GDM1 (cell line): ENCODE measurements at regions not wholly inside any gene's neighbourhood (a gene's known extent, or its start where the extent isn't known, plus 50 kb on each side); places are given as distances from the start of the nearest gene placed in this dataset.

Experiments used
- DNase-seq: peaks from one replicate; lab custom pipeline; 2025; lab: John Stamatoyannopoulos, UW

DNA sequence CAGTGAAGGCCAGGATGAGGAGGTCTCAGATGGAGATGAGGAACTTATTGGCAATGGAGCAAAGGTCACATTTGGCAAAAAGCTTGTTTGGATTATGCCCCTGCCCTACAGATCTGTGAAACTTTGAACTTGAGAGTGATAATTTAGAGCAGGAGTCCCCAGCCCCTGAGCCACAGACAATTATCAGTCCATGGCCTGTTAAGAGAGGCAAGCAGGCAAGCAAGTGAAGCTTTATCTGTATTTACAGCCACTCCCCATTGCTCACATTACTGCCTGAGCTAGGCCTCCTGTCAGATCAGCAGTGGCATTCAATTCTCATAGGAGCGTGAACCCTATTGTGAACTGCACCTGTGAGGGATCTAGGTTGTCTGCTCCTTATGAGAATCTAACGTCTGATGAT lies 1076.9 kb upstream of the TENM4 start:
- DNase-seq: no peak

DNA sequence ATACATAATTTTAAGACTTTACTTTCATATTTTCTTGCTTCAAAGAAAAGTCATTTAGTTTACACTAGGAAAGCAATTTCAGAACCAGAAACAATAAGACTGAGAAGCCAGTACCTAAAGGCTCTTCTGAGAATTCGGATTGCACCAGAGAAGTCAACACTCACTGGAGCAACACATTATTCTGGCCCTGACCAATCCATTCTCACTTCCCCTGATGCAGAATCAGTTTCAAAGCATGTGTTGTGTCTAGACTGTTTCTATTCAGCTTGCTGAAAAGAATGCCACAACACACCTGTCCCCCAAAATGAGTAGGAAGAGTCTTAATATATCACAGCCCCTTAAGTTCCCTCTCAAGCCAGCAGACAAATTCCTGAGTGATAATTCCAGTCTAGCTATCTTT lies 1074.3 kb upstream of the TENM4 start:
- DNase-seq: no peak

DNA sequence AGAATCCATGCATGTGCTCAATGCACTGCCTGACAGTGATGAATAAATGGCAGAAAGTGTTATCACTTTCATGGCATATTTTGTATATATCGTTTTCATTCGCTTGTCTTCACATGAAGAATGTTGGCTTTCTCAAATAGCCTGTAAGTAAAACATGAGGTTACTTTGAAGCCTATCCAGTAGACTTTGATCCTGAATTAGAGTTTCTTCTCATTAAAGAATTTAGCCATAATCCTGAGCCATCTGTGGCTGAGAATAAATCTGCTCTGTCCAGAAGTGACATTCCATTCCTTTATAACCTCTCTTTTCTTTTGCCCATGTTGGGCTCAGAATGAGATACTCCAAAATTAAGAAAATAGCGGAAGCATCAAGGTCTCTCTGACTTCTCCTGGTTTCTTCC lies 1071.7 kb upstream of the TENM4 start:
- DNase-seq: no peak

DNA sequence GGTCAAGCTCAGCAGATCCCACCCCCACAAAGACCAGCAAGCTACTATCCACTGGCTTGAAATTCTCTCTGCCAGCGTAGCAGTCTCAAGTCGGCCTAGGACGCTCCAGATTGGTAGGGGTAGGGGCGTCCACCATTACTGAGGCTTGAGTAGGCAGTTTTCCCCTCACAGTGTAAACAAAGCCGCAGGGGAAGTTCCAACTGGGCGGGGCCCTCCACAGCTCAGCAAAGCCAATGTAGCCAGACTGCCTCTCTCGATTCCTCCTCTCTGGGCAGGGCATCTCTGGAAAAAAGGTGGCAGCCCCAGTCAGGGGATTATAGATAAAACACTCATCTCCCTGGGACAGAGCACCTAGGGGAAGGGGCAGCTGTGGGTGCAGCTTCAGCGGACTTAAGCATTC lies 1064.9 kb upstream of the TENM4 start:
- DNase-seq: no peak

DNA sequence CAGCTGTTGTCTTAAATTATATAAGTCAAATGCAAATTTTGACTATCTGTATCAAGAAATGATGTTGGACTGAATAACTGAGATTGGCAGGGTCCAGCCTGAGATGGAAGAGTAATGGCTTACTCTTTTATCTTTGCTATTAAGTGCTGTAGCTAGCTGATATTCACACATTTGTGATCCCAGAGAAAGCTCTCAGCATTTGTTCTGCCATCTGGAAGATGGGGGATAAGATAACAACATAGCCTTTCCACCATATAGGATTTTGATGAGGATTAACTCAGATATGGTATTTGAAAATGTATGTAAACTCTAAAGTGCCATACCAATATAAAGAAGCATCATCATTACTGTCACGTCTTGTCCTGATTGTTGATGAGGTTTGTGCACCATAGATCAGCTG lies 1063.2 kb upstream of the TENM4 start:
- DNase-seq: no peak

DNA sequence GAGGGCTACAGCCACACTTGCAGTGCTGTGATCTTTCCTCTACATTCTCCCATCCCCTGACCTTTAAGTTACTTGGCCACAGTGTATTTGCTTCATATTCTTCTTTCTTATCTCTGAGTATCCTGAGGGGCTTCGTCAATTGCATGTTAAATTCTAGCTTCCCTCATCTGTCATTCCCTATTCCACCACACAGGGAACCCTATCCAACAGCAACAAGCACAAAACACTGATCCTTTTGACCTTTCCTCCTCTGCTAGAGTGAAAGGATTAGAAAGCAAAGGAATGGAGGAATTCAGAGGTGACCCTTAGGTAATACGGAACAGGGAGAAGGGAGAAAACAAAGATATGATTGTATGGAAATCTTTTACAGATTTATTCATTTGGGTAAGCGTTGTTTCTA lies 1061.7 kb upstream of the TENM4 start:
- DNase-seq: no peak

DNA sequence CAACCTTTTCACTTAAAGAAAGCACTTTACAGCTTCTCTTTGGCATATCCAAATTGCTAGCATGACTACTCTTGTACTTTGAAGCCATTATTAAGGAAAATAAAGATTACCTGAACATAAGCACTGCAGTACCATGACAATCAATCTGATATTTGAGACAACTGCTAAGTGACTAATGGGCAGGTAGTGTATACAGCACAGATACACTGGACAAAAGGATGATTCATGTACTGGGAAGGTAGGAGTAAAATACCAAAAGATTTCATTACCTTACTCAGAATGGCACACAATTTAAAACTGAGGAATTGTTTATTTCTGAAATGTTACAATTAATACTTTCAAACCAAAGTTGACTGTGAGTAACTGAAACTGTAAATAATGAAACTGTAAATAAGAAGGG lies 1054.3 kb upstream of the TENM4 start:
- DNase-seq: no peak

DNA sequence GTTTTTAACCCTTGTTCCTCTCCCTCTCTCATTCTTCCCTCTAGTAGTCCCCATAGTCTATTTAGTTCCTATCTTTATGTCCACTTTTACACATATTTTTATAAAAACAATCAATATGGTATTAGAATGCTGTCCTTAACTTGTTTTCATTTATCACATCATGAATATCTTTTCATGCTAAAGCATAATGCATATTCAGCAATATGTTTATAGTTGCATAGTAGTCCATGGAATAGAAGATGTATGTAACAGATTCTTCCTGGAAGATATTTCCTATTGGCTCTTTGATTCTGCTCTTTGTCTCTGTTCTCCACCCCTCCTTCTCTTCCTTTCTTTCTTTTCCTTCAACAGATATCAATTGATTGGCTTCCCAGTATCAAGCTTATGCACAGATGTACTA lies 1047.1 kb upstream of the TENM4 start:
- no peak for DNase-seq

DNA sequence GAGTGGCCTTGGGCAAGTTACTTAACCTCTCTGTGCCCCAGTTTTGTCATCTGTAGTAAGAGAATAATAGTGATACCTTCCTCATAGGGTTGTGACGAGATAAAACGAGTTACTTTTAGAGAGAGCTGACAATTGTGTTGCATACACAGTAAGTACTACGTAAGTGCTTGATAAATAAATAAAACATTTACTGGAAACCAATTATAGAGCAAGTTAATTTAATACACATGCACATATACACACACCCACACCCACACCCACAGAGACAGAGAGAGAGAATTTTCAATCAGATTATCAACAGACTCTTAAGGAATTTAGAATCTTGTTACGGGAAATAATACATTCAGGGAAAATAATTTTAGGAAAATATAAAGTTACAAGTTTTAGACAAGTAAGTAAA lies 1045.8 kb upstream of the TENM4 start:
- no peak for DNase-seq

DNA sequence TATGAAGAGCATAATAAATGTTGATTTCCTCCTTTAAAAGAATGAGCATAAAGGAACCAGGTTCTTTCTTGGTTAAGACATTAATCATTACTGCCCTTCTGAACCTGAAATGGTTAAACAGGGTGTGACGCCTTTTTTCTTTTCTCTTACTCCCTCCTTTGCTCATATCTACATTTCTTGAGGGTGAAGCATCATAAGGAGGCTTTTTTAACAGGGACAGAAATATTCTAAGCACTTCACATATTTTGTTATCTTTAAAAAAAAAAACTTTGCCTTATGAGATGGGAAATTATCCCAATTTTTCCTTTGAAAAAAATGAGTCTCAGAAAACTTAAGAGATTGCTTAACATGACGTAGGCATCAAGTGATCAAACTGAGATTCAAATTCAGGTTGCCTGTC lies 1036.3 kb upstream of the TENM4 start:
- DNase-seq: no peak

DNA sequence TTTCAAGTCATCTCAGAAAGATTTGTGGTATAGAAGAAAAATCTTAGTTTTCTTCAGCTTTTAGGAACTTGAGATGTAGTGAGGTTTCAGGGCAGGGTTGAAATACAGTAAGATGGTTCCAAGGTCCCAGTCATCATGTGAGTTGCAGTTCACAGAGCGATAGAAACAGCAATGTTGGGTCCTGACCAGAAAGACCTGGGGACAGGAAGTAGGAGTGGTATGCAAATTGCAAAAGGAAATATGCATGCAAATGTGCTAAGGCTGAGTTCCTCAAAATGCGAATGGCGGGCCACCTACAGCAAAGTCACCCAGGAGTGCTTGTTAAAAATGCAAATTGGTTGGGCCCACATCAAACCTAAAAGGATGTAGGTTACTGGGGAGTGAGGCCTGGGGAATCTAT lies 1032.7 kb upstream of the TENM4 start:
- DNase-seq: no peak

DNA sequence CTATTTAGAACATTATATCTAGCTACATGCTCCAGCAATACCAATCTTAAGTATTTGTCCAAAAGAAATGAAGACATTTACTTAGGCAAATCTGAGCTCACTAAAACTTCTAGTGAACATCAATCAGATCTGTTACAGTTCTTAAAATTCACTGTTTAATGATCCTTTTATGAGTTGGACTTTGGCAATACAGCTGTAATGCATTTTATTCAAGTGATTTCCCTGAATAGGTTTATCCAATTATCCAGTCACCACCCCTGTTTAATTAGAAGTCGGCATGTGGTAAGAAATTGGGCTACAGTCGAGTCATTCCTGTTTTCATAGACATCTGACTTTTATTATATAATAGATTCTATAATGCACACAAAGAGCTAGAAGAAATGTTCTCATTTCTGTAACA lies 1029.0 kb upstream of the TENM4 start:
- DNase-seq: no peak

DNA sequence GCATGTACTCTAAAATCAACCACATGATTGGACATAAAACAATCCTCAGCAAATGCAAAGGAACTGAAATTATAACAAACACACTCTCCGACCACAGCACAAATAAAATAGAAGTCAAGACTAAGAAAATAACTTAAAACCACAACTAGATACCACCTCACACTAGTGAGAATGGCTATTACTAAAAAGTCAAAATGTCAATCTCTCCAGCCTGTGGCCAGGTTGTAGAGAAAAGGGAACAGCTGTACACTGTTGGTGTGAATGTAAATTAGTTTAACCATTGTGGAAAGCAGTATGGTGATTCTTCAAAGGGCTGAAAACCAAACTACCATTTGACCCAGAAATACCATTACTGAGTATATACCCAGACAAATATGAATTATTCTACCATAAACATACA lies 1025.7 kb upstream of the TENM4 start:
- DNase-seq: no peak

DNA sequence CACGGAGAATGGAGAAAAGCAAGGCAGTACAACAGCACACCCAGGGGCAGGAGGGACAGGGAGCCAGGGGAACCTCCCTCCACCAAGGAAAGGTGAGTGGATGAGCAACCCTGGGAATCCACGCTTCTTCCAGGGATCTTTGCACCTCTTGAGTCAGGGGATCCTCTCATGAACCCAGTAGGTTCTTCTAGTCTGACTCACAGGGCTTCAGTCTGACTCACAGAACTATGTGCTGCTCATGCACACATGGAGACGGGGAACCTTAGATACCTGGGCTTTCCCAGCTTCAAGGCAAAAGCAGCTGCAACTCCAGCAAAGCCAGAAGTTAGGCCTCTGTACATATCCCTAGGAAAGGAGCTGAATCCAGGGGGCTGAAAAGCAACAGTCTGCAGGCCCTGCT lies 1021.4 kb upstream of the TENM4 start:
- DNase-seq: no peak

DNA sequence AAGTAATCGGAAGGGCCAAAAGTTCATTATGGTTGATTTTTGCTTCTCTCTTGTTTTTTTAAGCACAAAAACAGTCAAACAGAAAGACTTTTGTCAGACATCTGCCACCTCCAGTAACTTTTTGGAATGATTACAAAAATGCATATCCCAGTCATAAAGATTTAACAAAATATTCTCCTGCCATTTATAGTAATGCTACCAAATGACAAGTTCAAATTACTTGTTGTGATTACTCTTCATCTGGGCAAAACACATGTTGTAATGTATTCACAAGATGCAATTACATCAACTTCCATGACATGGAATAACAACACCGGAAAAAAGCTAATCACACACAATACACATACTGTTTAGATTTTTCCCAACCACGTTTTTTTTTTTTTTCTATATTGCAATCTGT lies 1017.5 kb upstream of the TENM4 start:
- DNase-seq: no peak

DNA sequence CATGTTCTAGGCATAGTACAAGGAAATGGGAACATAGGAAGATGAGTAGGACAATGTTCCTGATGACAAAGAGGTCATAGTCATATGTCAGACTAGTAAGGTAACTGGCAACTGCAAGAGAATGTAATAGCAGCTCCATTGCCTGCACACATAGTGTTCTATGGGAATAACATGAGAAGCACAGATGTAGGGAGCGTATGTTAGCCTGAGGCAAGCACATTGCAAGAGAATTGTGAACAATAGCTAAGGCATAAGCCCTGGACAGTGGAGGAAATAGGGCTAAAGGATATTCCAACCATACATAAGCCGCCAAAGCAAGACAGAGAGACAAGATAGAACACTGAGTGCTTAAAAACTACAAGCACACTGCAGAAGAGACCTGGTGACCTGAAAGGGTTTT lies 1017.0 kb upstream of the TENM4 start:
- no peak for DNase-seq

DNA sequence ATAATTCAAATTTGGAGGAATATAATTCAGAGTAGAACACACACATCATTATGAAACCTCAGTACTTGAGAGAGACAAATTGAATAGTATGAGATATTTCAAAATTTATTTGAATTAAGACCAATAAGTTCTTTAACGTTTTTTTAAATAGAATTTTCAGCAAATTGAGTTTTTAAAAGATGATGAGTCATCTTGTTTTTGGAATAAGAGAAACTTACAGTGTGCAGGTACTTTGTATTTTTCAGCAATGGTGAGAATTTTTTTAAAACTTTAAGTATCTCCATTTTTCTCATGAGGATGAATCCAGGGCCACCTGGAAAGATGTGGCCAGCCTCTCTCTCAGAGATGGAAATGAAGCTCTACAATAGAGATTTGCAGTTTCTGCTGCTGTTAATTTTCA lies 1015.0 kb upstream of the TENM4 start:
- no peak for DNase-seq

DNA sequence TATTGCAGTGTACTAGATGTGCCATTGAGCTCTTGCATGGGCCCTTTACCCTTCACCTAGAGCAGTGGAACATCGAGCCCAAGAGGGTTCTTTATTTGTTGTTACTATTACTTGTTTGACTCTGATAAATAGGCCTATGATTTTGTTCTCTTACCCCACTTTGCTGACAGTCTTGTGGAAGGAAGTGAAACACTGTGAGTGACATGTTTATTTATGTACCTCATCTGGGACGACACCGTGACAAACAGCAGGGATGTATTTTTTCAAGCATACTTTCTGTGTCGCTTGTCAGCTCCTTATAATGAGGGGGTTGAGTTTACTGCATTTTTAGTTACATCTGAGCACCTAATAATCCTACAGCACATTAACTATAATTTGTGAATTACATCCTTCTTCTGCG lies 1010.3 kb upstream of the TENM4 start:
- no peak for DNase-seq

DNA sequence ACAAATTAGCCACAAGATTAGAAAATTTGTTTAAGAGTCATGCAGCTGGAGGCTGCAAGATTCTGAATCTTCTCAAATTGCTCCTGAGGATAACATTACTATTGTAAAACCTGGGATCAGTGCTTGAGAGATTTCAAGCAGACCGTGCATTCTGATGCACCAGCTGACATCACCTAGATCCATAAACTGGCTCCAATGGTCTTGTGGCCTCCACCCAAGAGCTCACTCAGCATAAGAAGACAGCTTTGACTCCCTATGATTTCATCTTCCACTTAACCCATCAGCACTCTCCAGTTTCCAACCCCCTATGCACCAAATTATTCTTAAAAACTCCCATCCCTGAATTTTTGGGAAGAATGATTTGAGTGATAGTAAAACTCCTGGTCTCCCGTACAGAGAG lies 1007.9 kb upstream of the TENM4 start:
- no peak for DNase-seq

DNA sequence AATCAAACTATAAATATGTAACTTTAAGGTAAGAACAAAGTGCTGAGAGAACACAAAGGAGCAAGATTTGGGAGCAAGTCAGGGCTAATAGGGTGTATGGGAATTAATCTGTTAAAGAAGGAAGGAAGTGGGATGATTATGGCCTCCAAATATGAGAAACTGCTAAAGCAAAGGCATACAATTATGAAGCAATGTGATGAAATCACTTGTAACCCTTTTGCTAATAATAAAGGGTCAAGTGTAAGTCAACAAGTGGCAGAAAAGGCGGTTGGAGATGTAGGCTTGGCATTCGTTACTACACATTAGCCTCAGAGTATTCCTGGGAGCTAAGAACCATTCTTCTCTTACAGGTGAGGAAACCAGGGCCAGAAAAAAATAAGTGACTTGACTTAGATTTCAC lies 1002.3 kb upstream of the TENM4 start:
- DNase-seq: no peak

DNA sequence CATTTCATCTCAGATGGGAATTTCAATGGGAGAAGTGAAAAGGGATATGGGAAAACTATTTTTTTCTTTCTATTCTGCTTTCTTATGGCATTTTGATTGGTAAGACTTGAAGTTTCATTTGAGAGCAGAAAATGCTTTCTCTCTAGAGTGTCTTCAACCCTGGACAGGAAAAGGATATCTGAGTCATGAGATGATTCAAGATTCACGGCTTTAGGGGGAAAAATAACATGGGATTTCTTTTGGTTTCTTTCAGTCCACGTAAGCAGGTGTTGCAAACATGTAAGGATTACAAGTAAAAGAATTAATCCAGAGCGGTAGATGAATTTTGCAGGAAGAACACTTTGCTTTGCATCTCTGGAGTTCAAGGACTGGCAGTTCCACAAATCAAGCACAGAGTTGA lies 1001.0 kb upstream of the TENM4 start:
- DNase-seq: no peak

DNA sequence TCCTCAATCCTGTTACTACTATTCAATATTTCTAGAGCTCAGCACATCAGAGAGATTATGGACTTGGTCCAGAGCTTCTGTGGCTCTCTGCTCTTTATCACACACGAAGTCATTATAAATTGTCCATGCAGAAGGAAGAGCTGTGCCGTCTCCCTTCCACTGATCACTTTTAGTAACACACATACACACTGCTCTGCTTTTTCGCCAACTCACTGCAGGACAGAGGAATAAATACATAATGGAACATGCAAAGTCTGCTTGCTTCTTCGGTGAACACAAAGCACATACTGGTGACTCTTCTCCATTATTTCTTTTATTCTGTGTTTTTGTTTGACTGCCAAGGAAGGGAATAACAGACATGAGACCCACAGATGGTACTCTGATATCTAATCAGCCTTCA lies 1000.0 kb upstream of the TENM4 start:
- DNase-seq: no peak

DNA sequence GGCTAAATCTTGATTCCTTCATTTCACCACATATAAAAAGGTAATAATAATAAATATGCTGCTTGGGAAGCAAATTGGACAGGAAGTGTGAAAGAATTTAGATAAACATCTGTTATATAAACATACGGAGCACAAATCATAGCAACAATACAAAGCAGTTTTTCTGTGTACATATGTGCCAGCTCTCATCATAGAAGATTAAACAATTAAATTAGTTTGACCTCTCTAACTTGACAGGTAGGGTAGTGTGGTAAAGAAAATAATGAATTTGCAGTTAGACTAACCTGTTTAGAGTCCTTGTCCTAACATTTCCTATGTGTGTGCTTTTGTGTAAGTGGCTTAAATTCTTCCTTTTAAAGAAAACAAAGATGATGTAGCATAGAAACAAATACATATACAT lies 995.7 kb upstream of the TENM4 start:
- DNase-seq: no peak

DNA sequence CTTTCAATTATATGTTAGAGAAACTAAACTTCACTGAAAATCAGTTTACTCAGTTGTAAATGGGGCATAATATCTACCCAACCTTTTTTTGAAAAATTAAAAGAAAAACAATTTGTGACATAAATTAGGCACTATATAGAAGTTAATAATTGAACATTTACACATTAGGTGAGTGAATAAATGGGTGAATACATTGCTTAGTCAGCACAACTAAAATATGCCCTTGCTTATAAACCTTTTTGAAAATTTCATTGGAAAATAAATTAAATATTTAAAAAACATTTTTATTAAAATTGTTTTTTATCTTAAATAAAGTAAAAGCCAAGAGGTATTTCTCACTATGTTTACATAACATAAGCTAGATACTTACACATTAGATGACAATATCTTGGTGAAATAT lies 994.5 kb upstream of the TENM4 start:
- DNase-seq: no peak

DNA sequence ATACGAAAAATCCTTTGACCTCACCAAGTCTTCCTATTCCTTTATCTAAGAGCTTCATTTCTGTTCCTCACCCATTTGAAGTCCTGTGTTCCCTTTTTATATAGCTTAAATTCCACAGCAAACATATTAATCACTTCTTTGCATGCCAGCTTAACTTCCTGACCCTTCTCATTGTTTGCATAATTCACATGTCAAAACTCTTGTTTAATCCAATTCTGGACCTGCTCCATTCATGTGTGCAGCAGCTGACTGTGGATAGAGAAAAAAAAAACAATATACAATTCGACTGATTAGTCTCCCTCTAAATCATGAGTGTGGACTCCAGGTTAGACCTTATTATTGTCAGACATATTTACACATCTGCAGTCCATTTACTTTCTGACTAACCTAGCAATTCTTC lies 991.2 kb upstream of the TENM4 start:
- DNase-seq: no peak
